D721Med (cell line): ENCODE measurements at regions not wholly inside any gene's neighbourhood (a gene's known extent, or its start where the extent isn't known, plus 50 kb on each side); places are given as distances from the start of the nearest gene placed in this dataset.

Experiments used
- DNase-seq: peaks from one replicate; pipeline ENCODE4 v3.0.0; 2011; ENCODE audit warnings: low spot score; ENCODE audit not compliant: insufficient read length
- FAIRE-seq: peaks from 2 replicates; lab custom pipeline; 2011; peaks lifted over from hg19 to GRCh38; lab: Jason Lieb, UNC
- TF ChIP-seq, protein P1 (sequence below): IDR thresholded peaks from 2 replicates; pipeline ENCODE4 v1.5.1; 2012; ENCODE audit warnings: mild to moderate bottlenecking, control low read depth; ENCODE audit not compliant: insufficient read depth; ENCODE audit errors: missing control alignments

DNA sequence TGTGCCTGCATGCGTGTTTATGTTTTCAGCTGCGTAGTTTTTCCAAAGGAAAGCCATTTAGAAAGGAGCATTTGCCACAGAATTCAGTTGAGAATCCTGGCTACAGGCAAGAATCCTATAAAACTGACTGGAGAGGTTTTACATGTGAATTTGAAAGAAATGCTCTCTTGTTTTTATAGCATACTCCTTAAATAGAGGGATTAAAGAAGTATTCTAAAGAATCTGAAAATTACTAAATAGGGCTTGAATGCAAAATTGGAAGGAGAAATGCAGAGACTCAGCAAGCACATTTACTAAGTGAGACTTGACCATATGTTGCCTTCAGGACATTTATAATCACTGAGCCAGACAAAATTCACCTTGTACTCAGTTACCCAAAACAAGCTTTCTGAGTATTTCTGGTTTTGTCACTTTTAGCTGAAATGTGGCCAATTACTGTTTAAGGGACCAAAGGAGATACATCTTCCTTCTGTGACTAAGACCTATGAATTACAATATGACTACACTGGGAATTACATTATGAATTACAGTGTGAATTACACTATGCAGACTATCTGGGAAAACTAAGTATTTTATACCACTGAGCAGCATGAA is 107.4 kb upstream of the ASCC3 start:
- no peak for DNase-seq
- no peak for FAIRE-seq

GRCh38 chr6:100990070-100990469 is 108.9 kb upstream of the ASCC3 start:
- FAIRE-seq (no peak), DNase-seq (no peak)
- TF ChIP-seq, protein P1, sequence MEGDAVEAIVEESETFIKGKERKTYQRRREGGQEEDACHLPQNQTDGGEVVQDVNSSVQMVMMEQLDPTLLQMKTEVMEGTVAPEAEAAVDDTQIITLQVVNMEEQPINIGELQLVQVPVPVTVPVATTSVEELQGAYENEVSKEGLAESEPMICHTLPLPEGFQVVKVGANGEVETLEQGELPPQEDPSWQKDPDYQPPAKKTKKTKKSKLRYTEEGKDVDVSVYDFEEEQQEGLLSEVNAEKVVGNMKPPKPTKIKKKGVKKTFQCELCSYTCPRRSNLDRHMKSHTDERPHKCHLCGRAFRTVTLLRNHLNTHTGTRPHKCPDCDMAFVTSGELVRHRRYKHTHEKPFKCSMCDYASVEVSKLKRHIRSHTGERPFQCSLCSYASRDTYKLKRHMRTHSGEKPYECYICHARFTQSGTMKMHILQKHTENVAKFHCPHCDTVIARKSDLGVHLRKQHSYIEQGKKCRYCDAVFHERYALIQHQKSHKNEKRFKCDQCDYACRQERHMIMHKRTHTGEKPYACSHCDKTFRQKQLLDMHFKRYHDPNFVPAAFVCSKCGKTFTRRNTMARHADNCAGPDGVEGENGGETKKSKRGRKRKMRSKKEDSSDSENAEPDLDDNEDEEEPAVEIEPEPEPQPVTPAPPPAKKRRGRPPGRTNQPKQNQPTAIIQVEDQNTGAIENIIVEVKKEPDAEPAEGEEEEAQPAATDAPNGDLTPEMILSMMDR, result no peak

More for the DNA sequence above, 107.4 kb upstream of the ASCC3 start:
- TF ChIP-seq, protein P1, result no peak

- FAIRE-seq, result no peak
- no peak for DNase-seq
- TF ChIP-seq, protein P1, result no peak
Measured at GRCh38 chr6:100996409-100996808, 115.3 kb upstream of the ASCC3 start.

GRCh38 chr6:100998111-100998510 is 117.0 kb upstream of the ASCC3 start:
- FAIRE-seq (no peak), DNase-seq (no peak)

GRCh38 chr6:100999034-100999597 is 118.0 kb upstream of the ASCC3 start:
- no peak for FAIRE-seq
- no peak for DNase-seq

More at GRCh38 chr6:100998111-100998510, 117.0 kb upstream of the ASCC3 start:
- TF ChIP-seq, protein P1, result no peak

GRCh38 chr6:101000341-101000740 is 119.2 kb upstream of the ASCC3 start:
- DNase-seq (no peak), FAIRE-seq (no peak)
- TF ChIP-seq, protein P1, result no peak

More at GRCh38 chr6:100999034-100999597, 118.0 kb upstream of the ASCC3 start:
- TF ChIP-seq, protein P1, result no peak

- FAIRE-seq (no peak), DNase-seq (no peak)
- TF ChIP-seq, protein P1, result no peak
Measured at GRCh38 chr6:101001012-101001411, 119.9 kb upstream of the ASCC3 start.
